Thyroid gland (tissue), 4 donors: ENCODE measurements at regions not wholly inside any gene's neighbourhood (a gene's known extent, or its start where the extent isn't known, plus 50 kb on each side); places are given as distances from the start of the nearest gene placed in this dataset.

Source experiments
- CTCF ChIP-seq, 6 experiments: fragments of 200-600 bp in 3 of 6; fragments of 450-650 bp in 3 of 6; sonication (generic) in 3 of 6; IDR thresholded peaks; one replicate each; pipeline ENCODE4 v1.5.1; 2016 to 2019; ENCODE audit warnings: antibody characterized with exemption in 6 of 6, mild to moderate bottlenecking in 2 of 6, inconsistent platforms in 1 of 6, moderate library complexity in 1 of 6
- POLR2A ChIP-seq, 2 donors: fragments of 450-650 bp; IDR thresholded peaks; one replicate each; pipeline ENCODE4 v1.6.1; 2017; ENCODE audit warnings: antibody characterized with exemption in 2 of 2, mild to moderate bottlenecking in 2 of 2, moderate library complexity in 1 of 2

- TF ChIP-seq CTCF (IDR thresholded peaks at IDR 0.05), result no peak
- TF ChIP-seq POLR2A (IDR thresholded peaks at IDR 0.05), result no peak
Measured at GRCh38 chr13:39985071-39985470, 329.6 kb downstream of the COG6 start.
